Body of pancreas (tissue), 4 donors: ENCODE measurements at regions not wholly inside any gene's neighbourhood (a gene's known extent, or its start where the extent isn't known, plus 50 kb on each side); places are given as distances from the start of the nearest gene placed in this dataset.

Experiments
- POLR2A ChIP-seq, 3 donors: fragments of 450-650 bp; IDR thresholded peaks; one replicate each; pipeline ENCODE4 v1.6.1; 2016; ENCODE audit warnings: antibody characterized with exemption in 3 of 3, mild to moderate bottlenecking in 2 of 3
- TF ChIP-seq, protein P1 (sequence below), 7 experiments: fragments of 450-650 bp in 4 of 7; fragments of 200-600 bp in 3 of 7; sonication (generic) in 3 of 7; IDR thresholded peaks; one replicate each; pipeline ENCODE4 v1.5.1; 2016 to 2019; ENCODE audit warnings: antibody characterized with exemption in 7 of 7

DNA sequence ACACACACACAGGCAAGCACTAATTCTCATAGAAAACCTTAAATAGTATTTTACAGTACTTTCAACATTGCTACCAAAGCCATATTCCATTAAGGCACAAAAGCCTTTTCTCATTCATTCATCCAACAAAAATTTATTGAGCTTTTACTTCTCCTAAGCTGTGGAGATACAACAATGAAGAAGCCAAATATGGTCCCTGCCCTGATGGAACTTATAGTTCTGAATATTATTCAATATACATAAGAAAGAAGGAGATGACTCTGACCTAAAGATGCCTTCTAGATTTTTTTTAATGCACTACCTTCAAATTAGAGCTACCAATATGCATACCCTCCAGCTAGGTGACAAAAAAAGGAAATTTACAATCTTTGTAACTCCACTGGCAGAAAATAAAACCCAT is 90.0 kb upstream of the WDR44 start:
- no peak for TF ChIP-seq POLR2A (IDR thresholded peaks at IDR 0.05)
- TF ChIP-seq, protein P1, sequence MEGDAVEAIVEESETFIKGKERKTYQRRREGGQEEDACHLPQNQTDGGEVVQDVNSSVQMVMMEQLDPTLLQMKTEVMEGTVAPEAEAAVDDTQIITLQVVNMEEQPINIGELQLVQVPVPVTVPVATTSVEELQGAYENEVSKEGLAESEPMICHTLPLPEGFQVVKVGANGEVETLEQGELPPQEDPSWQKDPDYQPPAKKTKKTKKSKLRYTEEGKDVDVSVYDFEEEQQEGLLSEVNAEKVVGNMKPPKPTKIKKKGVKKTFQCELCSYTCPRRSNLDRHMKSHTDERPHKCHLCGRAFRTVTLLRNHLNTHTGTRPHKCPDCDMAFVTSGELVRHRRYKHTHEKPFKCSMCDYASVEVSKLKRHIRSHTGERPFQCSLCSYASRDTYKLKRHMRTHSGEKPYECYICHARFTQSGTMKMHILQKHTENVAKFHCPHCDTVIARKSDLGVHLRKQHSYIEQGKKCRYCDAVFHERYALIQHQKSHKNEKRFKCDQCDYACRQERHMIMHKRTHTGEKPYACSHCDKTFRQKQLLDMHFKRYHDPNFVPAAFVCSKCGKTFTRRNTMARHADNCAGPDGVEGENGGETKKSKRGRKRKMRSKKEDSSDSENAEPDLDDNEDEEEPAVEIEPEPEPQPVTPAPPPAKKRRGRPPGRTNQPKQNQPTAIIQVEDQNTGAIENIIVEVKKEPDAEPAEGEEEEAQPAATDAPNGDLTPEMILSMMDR (IDR thresholded peaks at IDR 0.05) = no peak
